GM19468 (cell line): ENCODE measurements at regions not wholly inside any gene's neighbourhood (a gene's known extent, or its start where the extent isn't known, plus 50 kb on each side); places are given as distances from the start of the nearest gene placed in this dataset.
A peak's percentile ranks its signal among the peaks of the same experiment; 100 is the strongest.

Experiments used
- ATAC-seq: cut with Tn5 transposase; IDR thresholded peaks from one replicate; pipeline ENCODE4 v1.9.1; 2021; ENCODE audit warnings: mild to moderate bottlenecking, moderate library complexity, moderate number of reproducible peaks; ENCODE audit not compliant: unreplicated experiment; ENCODE audit errors: extremely low read depth

DNA sequence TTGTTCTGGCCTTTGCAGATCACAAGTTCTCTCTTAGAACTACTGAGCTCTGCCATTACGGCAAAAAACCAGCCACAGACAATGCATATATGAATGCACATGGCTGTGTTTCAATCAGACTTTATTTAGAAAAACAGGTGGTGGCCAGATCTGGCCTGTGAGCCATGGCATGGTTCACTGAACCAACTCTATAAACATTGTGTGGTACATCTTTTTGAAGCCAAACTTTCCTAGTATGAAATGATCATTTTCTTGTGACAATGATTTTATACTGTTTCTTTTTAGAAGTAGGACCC is 65.9 kb upstream of the AMZ2 start:
- peak; percentile 25 for ATAC-seq

GRCh38 chr17:68182940-68183551 is 64.8 kb upstream of the AMZ2 start:
- peak; percentile 29 for ATAC-seq

DNA sequence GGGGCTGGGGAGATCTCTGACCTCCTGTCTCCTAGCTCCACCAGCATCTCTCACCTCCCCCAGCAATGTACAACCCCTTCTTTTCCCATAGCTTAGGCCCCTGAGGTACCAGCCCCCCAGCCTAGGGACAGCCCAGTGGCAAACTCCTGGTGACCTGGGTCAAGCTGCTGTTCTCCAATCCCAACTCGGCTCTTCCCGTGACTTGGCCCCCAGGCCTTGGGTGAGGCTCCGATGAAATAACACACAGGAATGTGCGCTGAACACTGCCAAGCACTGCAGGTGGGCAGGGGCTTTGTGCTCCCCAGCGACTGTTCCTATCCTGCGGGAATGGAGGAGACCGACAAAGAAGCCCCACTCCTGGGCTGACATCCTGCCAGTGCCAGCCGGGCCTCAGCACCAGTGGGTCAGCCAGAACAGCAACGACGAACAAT is 63.7 kb upstream of the AMZ2 start:
- no peak for ATAC-seq

DNA sequence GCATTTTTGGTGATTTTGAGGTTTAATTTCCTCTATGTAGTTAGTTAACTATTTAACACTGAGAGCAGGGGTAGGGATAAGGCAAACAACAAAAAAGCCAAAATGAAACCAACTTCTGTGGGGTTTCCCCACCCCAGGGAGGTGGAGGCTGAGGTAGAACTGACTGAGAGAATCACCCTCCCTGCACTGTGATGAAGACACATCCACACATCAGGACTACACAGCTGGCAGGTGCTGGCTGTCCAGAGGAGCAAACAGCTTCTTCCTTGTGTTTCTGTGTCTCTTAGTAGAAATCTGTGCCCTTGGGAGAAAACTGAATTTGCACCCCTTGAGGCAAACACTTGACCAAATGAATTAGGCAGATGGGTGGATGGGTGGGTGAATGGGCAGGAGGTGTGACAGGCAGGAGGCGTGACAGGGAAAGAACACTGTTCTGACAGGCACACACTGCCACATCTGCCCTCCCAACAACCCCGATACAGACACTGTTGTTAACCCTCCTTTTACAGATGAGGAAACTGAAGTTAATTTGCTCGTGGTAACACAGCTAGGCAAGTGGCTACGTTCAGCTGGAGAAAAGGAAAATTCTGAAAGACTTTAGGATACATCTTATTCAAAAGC is 62.9 kb upstream of the AMZ2 start:
- ATAC-seq = peak; percentile 60

GRCh38 chr17:68185820-68186219 is 62.0 kb upstream of the AMZ2 start:
- no peak for ATAC-seq

- ATAC-seq = no peak
These were observed 57.3 kb upstream of the AMZ2 start for GRCh38 chr17:68190495-68190894.

- ATAC-seq = no peak
These were observed 52.0 kb upstream of the AMZ2 start for GRCh38 chr17:68195667-68196393.

DNA sequence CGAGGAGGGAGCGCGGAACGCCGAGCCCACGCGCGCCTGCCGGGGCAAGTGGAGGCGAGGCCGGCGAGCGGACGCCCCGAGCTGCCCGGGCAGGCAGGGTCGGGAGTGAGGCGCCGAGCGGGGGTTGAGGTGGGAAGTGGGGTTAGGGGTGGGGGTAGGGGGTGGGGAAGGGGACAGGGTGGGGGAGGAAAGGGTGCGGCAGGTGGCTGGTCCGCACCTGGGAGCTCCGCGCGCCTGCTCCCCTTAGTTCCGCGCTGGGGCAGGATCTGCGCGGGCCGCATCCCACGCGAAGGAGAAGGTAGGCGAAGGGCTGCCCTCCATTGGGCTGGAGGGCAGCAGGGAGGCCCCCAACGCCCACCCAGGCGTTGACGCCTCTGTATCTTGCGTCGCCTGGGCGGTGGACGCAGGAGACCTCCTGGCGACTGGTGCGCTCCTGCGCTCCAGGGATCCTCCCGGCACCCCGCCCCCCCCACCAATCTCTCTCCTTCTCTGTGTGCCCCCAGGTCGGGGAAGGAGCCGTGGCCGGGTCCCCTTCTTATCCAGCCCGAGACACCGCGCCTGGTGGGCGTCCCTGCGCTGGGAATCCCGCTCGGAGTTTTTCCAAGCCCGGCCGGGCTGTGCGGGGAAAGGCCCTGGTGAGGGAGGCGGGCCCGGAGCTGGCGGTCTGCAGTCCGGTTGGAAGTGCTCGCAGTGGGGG is 51.3 kb upstream of the AMZ2 start:
- no peak for ATAC-seq

DNA sequence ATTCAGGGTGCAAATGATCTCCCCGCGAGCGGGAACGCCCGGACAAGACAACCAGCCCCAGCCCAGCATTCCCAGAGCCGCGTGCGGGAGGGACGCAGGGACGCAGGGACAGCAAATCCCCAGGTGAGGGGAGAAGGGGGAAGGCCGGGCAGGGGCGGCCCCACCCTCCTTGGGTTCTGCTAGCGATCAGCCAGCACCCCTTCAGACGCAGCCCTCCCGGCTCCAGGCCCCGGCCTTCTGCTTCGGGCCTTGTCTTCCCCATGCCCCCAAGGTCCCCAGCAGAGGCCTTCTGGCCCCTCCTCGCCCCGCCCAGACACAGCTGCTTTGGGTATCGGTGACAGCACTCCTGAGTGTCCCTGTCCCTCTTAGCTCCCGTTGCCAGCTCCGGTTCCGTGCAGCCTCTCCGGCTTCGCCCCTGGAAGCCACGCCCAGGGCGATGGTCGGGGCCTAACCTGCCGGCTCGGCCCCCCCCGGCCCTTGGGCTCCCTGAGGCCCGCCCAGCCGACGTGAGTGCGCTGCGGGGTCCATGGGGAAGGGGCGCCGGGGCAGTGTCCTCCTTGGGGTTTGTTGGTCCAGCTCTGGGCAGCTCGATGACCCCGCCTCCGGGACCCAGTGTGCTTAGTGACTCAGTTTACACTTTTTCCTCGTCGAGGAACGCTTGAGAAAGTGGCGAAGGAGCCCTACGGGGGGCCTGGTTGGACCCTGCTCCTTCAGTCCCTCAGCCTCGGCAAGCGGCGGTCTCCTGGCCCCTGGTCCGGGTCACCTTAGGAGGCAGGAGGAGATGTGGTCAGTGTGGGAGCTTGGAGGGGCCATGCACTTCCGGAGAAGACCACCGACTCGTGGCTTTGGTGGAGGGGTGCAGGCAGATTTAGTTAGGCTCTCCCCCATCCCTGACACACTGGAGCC is 50.5 kb upstream of the AMZ2 start:
- ATAC-seq = no peak

DNA sequence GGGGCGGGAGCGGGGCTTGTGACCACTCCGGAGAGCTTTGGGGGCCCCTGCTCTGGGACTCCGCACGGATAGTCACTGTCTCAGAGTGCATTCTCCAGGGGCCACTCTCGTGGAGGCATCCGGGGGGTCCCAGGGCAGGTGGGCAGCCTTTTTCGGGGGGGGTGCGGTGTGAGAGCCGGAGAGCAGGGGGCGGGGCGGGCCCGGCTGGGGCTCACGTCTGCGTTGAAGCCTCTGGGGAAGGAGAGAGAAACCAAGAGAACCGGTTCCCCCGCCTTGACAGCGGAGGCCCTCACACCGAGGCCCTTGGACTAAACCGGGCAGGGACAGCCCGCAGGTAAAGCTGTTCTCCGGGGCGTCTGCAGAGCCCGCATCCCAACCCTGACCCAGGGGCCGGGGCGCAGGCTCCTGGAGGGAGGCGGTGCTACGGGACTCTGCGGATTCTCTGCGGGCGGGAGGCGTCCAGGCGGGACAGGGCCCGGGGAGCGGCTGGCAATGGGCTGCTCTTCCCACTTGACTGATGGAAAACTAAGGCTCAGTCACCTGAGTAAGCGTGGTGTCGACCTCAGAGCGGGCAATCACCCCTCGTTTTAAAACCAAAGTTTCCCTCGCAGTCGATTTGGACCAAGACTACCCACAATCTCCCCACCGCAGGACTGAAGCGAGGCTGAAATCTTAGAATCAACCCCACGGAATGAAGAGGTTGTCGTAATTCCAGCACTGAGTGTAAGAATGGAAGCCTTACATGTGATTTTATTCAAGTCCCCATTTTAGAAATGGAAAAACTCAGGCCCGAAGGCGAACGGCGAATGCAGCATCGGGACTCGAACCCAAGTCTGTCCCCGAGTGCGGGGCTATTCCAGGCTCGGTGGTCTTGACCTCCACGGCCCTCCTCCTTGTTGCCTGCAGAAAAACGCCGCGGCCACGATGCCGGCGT is 49.6 kb upstream of the AMZ2 start:
- ATAC-seq = no peak
